Urinary bladder (tissue), 3 donors: ENCODE measurements at regions not wholly inside any gene's neighbourhood (a gene's known extent, or its start where the extent isn't known, plus 50 kb on each side); places are given as distances from the start of the nearest gene placed in this dataset.

Source experiments
- DNase-seq: peaks from one replicate; pipeline ENCODE4 v3.0.0-alpha.2; 2015; ENCODE audit errors: extremely low spot score
- H3K27ac ChIP-seq: one replicate; pipeline ENCODE4 v1.5.1; 2013; ENCODE audit warnings: low read depth, mild to moderate bottlenecking, moderate library complexity
- H3K36me3 ChIP-seq: one replicate; pipeline ENCODE4 v1.6.1; 2013; ENCODE audit warnings: mild to moderate bottlenecking, moderate library complexity; ENCODE audit not compliant: insufficient read depth
- H3K4me1 ChIP-seq: one replicate; pipeline ENCODE4 v1.6.1; 2013; ENCODE audit warnings: mild to moderate bottlenecking, moderate library complexity; ENCODE audit not compliant: insufficient read depth
- H3K4me3 ChIP-seq: one replicate; pipeline ENCODE4 v1.5.1; 2013; ENCODE audit warnings: low read depth, low read length
- WGBS: extraction: QIAGEN DNeasy Blood & Tissue Kit; methylation state at CpG from one replicate; pipeline ENCODE4 v1.1.7; 2013; 5-methylcytosine and 5-hydroxymethylcytosine counted together
- donor health status: healthy with polysubstance abuse.
- donor health status: healthy.

- WGBS, result 60% methylated on average over 13 of the region's 13 CpGs
Observed at GRCh38 chr5:3512361-3513095, 83.1 kb upstream of the IRX1 start.

GRCh38 chr5:3511934-3512333 lies 83.7 kb upstream of the IRX1 start:
- Histone ChIP-seq H3K4me3 (no peak overlapping the region), H3K27ac (no peak overlapping the region), H3K36me3 (no peaks in the 10 kb centered on the region), H3K4me1 (no peaks in the 10 kb centered on the region)
- 14% methylated on average over 7 of the region's 7 CpGs for WGBS
- DNase-seq, result no peak

More at GRCh38 chr5:3512361-3513095, 83.1 kb upstream of the IRX1 start:
- no peaks in the 10 kb centered on the region for H3K4me1 ChIP-seq
- no peak overlapping the region for H3K27ac ChIP-seq
- H3K36me3 ChIP-seq, result no peaks in the 10 kb centered on the region
- DNase-seq, result no peak
- H3K4me3 ChIP-seq, result no peak overlapping the region

GRCh38 chr5:3511519-3511918 lies 84.1 kb upstream of the IRX1 start:
- no peak overlapping the region for H3K27ac ChIP-seq
- H3K4me3 ChIP-seq, result no peak overlapping the region
- H3K36me3 ChIP-seq, result no peaks in the 10 kb centered on the region
- DNase-seq, result no peak
- H3K4me1 ChIP-seq, result no peaks in the 10 kb centered on the region
- 64% methylated on average over 9 of the region's 9 CpGs for WGBS

GRCh38 chr5:3510642-3511417 lies 84.8 kb upstream of the IRX1 start:
- H3K27ac ChIP-seq, result no peak overlapping the region
- 77% methylated on average over 18 of the region's 18 CpGs for WGBS
- no peak for DNase-seq
- H3K36me3 ChIP-seq, result no peaks in the 10 kb centered on the region
- no peaks in the 10 kb centered on the region for H3K4me1 ChIP-seq
- no peak overlapping the region for H3K4me3 ChIP-seq

- H3K36me3 ChIP-seq, result no peaks in the 10 kb centered on the region
- no peak overlapping the region for H3K27ac ChIP-seq
- H3K4me1 ChIP-seq, result no peaks in the 10 kb centered on the region
- no peak for DNase-seq
- 83% methylated on average over 3 of the region's 3 CpGs for WGBS
- H3K4me3 ChIP-seq, result no peak overlapping the region
Observed at GRCh38 chr5:3509290-3509689, 86.3 kb upstream of the IRX1 start.

GRCh38 chr5:3508395-3508794 lies 87.2 kb upstream of the IRX1 start:
- no peak for DNase-seq
- H3K4me3 ChIP-seq, result no peak overlapping the region
- WGBS, result 92% methylated on average over 3 of the region's 3 CpGs
- no peaks in the 10 kb centered on the region for H3K36me3 ChIP-seq
- no peaks in the 10 kb centered on the region for H3K4me1 ChIP-seq
- H3K27ac ChIP-seq, result no peak overlapping the region

GRCh38 chr5:3490957-3491507 lies 104.6 kb upstream of the IRX1 start:
- H3K4me3 ChIP-seq, result no peak overlapping the region
- WGBS, result 30% methylated on average over 18 of the region's 18 CpGs
- no peak overlapping the region for H3K27ac ChIP-seq
- DNase-seq, result no peak
- H3K4me1 ChIP-seq, result no peaks in the 10 kb centered on the region
- no peaks in the 10 kb centered on the region for H3K36me3 ChIP-seq

DNA sequence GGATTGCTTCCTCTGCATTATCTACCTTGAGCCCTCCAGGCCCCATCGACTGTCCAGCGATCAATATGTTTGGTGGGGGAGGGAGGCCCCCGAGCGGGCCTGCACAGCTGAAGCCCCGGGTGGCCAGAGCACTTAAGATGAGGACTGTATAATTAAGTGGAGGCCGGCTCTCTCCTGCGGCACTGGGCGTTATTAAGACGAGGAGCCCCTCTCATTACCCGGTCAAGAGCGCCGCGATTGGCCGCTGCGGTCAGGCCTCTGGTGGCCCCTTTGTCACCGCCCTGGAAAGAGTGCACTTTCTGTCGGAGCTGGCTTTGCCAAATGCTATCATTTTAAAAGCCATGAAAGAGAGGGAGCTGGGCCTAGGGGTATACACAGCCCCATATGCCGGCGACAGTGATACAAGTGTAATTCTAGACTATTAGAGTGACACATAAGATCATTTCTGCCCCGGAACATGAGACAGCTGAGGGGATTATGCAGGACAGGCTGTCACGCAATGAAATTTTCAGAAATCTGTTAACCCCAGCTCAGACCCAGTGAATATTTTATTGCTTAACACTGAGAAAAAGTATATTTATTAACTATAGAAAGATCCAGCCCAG lies 106.3 kb upstream of the IRX1 start:
- DNase-seq, result no peak
- H3K36me3 ChIP-seq, result no peaks in the 10 kb centered on the region
- WGBS, result 63% methylated on average over 21 of the region's 21 CpGs
- no peak overlapping the region for H3K27ac ChIP-seq
- no peak overlapping the region for H3K4me3 ChIP-seq
- H3K4me1 ChIP-seq, result no peaks in the 10 kb centered on the region

- no peak overlapping the region for H3K4me3 ChIP-seq
- DNase-seq, result no peak
Observed at GRCh38 chr5:3484836-3485235, 110.8 kb upstream of the IRX1 start.

DNA sequence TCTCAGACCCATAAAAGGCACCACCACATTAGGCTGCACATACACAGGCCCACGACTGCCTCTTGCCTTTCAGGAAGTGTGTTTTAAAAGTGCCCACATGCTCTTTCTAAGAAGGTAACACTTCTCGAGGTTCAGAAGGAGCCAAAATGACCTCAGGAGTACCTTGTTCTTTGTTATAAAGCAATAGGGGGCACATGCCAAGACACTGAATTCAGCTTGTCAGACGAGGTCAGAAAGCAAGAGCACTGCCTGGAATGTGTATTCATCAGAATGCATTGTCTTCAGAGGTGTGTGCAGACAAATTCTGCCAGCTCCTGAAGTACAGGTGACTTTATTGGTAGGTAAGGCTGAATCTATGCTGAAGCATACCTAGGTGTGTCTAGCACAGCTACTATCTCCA lies 114.5 kb upstream of the IRX1 start:
- H3K4me3 ChIP-seq, result no peak overlapping the region
- DNase-seq, result no peak
- WGBS, result 44% methylated on average over 3 of the region's 3 CpGs
- H3K27ac ChIP-seq, result no peak overlapping the region
- no peaks in the 10 kb centered on the region for H3K36me3 ChIP-seq
- H3K4me1 ChIP-seq, result no peaks in the 10 kb centered on the region

More at GRCh38 chr5:3484836-3485235, 110.8 kb upstream of the IRX1 start:
- Histone ChIP-seq H3K36me3 (no peaks in the 10 kb centered on the region), H3K27ac (no peak overlapping the region), H3K4me1 (no peaks in the 10 kb centered on the region)
- WGBS, result 60% methylated on average over 5 of the region's 5 CpGs

- H3K27ac ChIP-seq, result no peak overlapping the region
- 83% methylated on average over 1 of the region's 1 CpG for WGBS
- H3K4me3 ChIP-seq, result no peak overlapping the region
- H3K36me3 ChIP-seq, result no peaks in the 10 kb centered on the region
- DNase-seq, result no peak
- H3K4me1 ChIP-seq, result no peaks in the 10 kb centered on the region
Observed at GRCh38 chr5:3475674-3476073, 120.0 kb upstream of the IRX1 start.

DNA sequence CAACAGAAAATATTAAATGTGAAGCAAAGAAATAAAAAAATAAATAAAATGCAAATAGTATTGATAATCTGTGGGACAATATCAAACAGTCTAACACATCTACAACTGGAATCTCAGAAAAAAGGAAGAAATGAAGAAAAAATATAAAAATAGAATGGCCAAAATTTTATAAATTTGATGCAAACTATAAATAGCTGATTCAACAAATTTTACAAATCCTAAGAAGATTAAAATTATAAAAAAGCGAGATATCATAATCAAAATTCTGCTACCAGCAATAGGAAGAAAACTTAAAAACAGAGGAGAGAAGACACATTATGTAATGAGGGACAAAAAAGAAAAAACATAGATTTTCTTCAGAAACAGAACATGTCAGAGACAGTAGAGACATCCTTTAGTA lies 129.2 kb upstream of the IRX1 start:
- H3K27ac ChIP-seq, result no peak overlapping the region
- no peak for DNase-seq
- WGBS, result 81% methylated on average over 1 of the region's 1 CpG
- H3K36me3 ChIP-seq, result no peaks in the 10 kb centered on the region
- H3K4me3 ChIP-seq, result no peak overlapping the region
- no peaks in the 10 kb centered on the region for H3K4me1 ChIP-seq

DNA sequence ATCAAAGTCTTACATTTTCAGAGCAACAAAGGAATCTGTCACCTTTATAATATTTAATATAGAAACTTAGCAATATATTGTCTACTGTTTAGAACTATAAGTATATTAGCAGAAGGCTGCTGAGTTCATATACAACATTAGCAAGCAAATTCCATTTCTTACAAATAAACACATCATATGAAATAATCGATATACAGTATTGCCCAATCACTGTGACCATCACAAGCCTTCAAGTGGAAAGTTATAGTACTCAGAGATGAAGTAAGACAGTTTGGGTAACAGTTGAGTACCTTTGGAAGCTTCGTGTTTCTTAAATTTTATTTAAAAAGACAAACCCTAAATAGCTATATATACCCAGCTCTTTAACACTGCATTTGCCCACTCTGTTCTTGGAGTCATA lies 135.2 kb upstream of the IRX1 start:
- H3K4me3 ChIP-seq, result no peak overlapping the region
- no peak overlapping the region for H3K27ac ChIP-seq
- WGBS, result 75% methylated on average over 2 of the region's 2 CpGs
- H3K36me3 ChIP-seq, result no peaks in the 10 kb centered on the region
- H3K4me1 ChIP-seq, result no peaks in the 10 kb centered on the region
- DNase-seq, result no peak
